ENCODE measurements at regions not wholly inside any gene's neighbourhood (a gene's known extent, or its start where the extent isn't known, plus 50 kb on each side); places are given as distances from the start of the nearest gene placed in this dataset.

DNA sequence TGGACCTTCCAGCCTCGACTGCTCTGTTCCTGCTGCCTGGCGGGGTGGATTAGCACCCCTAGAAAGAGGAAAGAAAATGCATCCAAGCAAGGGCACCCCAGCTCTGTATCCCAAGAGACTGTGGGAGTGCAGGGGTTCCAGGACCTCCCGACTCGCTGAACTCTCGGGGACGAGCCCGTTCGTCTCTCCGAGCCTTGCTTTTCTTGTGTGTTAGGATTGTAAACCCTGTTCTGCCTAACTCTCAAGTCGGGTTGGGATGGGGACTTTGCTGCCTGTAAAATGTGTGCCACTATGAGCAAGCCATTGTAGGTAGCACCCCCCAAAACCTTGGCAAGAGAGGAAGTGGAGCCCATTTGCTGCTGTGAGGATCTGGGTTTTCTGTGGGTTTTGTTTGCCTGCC, 73.2 kb upstream of the VRK1 start:
- H3K4me1 ChIP-seq (ENCODE audit: control insufficient read depth in 1 of 2, insufficient read depth in 2 of 2, low read length in 2 of 2) = no peaks in the 10 kb centered on the region
- peaks cover 0 to 3% of the 10 kb centered on the region in 2 donors for H3K27me3 ChIP-seq (ENCODE audit: control insufficient read depth in 1 of 2, insufficient read depth in 2 of 2, low read length in 2 of 2)
- no peak overlapping the region for H3K9ac ChIP-seq (ENCODE audit: low read depth in 1 of 2, low read length in 2 of 2)
- H3K9me3 ChIP-seq (ENCODE audit: control insufficient read depth in 1 of 2, low read length in 2 of 2) = no peaks in the 10 kb centered on the region
- H3K27ac ChIP-seq (ENCODE audit: low read depth, low read length) = no peak overlapping the region
- H3K4me3 ChIP-seq (ENCODE audit: low read depth in 1 of 2, low read length in 2 of 2) = no peak overlapping the region
- no peaks in the 10 kb centered on the region for H3K36me3 ChIP-seq (ENCODE audit: control insufficient read depth in 1 of 2, insufficient read depth in 2 of 2, low read length in 2 of 2)

DNA sequence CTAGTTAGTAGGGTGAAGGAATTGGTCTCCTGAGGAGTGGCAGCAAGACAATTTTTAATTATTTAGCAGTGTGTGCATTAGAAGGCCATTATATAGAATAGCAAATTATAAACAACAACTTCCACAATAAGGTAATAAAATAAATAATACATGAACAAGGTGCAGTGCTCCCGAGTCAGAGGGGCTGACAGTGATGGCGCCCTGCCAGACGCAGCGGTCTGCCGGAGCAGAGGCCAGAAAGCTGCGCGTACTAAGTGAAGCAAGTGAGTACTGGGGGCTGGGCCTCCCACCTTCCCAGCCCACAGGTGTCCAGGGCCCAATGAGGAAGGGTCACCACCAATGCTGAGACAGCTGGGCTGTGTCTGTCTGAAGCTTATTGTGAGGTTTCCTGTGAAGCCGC, 72.0 kb upstream of the VRK1 start:
- Histone ChIP-seq H3K27ac (ENCODE audit: low read depth, low read length) (no peak overlapping the region), H3K4me1 (ENCODE audit: control insufficient read depth in 1 of 2, insufficient read depth in 2 of 2, low read length in 2 of 2) (no peaks in the 10 kb centered on the region), H3K9ac (ENCODE audit: low read depth in 1 of 2, low read length in 2 of 2) (no peak overlapping the region), H3K4me3 (ENCODE audit: low read depth in 1 of 2, low read length in 2 of 2) (no peak overlapping the region), H3K9me3 (ENCODE audit: control insufficient read depth in 1 of 2, low read length in 2 of 2) (no peaks in the 10 kb centered on the region), H3K36me3 (ENCODE audit: control insufficient read depth in 1 of 2, insufficient read depth in 2 of 2, low read length in 2 of 2) (no peaks in the 10 kb centered on the region), H3K27me3 (ENCODE audit: control insufficient read depth in 1 of 2, insufficient read depth in 2 of 2, low read length in 2 of 2) (peaks cover 0 to 3% of the 10 kb centered on the region in 2 donors)

DNA sequence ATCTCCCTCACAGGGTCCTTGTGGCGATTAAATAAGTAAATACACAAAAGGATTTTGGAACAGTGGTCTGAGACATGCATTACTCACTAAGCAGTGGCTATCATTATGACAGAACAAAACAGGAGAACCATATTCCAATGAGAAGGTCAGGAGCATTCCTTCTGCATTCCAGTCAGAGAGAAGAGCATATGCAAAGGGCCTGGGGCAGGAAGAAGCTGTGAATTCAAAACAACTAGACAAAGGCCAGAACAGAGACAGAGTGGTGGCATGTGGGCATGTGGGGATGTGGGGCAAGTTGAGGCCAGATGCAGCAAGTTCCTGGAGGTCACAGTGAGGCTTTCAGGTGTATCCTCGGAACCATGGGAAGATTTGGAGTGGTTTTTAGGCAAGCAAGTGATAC, 70.1 kb upstream of the VRK1 start:
- Histone ChIP-seq H3K36me3 (ENCODE audit: control insufficient read depth in 1 of 2, insufficient read depth in 2 of 2, low read length in 2 of 2) (no peaks in the 10 kb centered on the region), H3K4me1 (ENCODE audit: control insufficient read depth in 1 of 2, insufficient read depth in 2 of 2, low read length in 2 of 2) (no peaks in the 10 kb centered on the region), H3K4me3 (ENCODE audit: low read depth in 1 of 2, low read length in 2 of 2) (no peak overlapping the region), H3K27ac (ENCODE audit: low read depth, low read length) (no peak overlapping the region), H3K9ac (ENCODE audit: low read depth in 1 of 2, low read length in 2 of 2) (no peak overlapping the region), H3K27me3 (ENCODE audit: control insufficient read depth in 1 of 2, insufficient read depth in 2 of 2, low read length in 2 of 2) (peaks cover 0 to 3% of the 10 kb centered on the region in 2 donors), H3K9me3 (ENCODE audit: control insufficient read depth in 1 of 2, low read length in 2 of 2) (no peaks in the 10 kb centered on the region)

DNA sequence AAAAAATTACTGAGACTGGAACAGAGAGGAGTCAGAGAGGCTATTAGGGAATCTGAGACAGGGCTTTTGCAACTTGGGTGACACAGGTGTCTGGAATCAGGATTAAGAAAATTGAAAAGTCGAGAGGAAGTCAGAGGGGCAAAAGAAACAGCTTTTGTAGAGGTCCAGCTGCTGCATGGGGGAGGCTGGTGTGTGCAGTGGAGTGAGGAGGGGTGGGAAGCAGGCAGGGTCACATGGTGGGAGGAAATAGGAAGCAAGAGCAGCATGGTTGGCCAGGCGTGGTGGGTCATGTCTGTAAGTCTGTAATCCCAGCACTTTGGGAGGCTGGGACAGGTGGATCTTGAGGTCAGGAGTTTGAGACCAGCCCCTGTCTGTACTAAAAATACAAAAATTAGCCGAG, 69.7 kb upstream of the VRK1 start:
- H3K36me3 ChIP-seq (ENCODE audit: control insufficient read depth in 1 of 2, insufficient read depth in 2 of 2, low read length in 2 of 2) = no peaks in the 10 kb centered on the region
- no peak overlapping the region for H3K9ac ChIP-seq (ENCODE audit: low read depth in 1 of 2, low read length in 2 of 2)
- H3K4me3 ChIP-seq (ENCODE audit: low read depth in 1 of 2, low read length in 2 of 2) = no peak overlapping the region
- peaks cover 0 to 3% of the 10 kb centered on the region in 2 donors for H3K27me3 ChIP-seq (ENCODE audit: control insufficient read depth in 1 of 2, insufficient read depth in 2 of 2, low read length in 2 of 2)
- no peaks in the 10 kb centered on the region for H3K4me1 ChIP-seq (ENCODE audit: control insufficient read depth in 1 of 2, insufficient read depth in 2 of 2, low read length in 2 of 2)
- H3K9me3 ChIP-seq (ENCODE audit: control insufficient read depth in 1 of 2, low read length in 2 of 2) = no peaks in the 10 kb centered on the region
- H3K27ac ChIP-seq (ENCODE audit: low read depth, low read length) = no peak overlapping the region

DNA sequence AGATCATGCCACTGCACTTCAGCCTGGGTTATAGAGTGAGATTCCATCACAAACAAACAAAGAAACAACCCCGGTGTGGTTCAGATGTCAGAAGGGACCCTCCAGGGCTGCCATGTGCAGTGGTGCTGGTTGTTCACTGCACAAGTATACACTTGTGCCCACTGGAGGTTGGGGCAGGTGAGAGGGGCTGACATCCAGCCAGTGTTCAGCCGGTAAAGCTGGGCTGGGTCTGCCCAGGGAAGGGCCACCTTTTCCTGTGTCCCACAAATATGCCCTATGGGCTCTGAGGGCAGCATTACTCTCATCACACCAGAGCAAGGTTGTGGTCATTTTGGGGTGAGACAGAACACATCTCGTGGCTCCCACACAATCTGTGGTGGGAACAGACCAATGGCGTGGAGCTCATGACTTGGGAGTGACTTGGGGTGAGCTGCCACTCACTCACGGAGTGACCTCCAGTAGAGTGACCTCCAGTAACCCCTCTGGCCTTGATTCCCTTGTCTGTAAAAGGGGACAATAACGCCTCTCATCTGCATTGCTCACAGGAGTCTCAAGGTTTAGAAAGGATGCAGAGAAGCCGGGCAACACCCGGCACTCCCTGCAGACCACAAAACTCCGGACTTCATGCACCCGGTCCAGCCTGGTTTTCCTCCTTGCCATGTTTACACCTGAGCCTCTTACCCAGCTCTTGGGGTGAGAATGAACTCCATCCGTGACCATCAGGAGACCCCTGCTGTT, 69.0 kb upstream of the VRK1 start:
- Histone ChIP-seq H3K4me3 (ENCODE audit: low read depth in 1 of 2, low read length in 2 of 2) (no peak overlapping the region), H3K9ac (ENCODE audit: low read depth in 1 of 2, low read length in 2 of 2) (no peak overlapping the region), H3K9me3 (ENCODE audit: control insufficient read depth in 1 of 2, low read length in 2 of 2) (no peaks in the 10 kb centered on the region), H3K27me3 (ENCODE audit: control insufficient read depth in 1 of 2, insufficient read depth in 2 of 2, low read length in 2 of 2) (peaks cover 0 to 3% of the 10 kb centered on the region in 2 donors), H3K27ac (ENCODE audit: low read depth, low read length) (no peak overlapping the region), H3K4me1 (ENCODE audit: control insufficient read depth in 1 of 2, insufficient read depth in 2 of 2, low read length in 2 of 2) (no peaks in the 10 kb centered on the region), H3K36me3 (ENCODE audit: control insufficient read depth in 1 of 2, insufficient read depth in 2 of 2, low read length in 2 of 2) (no peaks in the 10 kb centered on the region)

DNA sequence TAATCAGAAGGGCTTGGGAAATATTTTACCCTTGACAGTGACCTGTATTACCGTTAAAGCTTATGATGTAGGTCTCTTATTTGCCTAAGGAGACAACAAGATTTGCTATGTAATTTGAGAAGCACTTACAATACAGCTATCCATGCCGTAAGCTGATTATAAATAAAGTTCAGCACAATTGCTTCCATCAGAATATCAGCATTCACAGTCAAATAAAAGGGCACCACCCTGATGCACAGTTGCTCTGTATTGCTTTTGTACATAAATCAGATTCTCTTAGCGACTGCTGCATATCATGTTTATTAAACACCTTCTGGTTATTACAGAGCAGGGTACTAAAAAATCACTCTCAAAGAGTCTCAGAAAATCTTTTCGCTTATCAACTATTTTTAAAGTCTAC, 67.3 kb upstream of the VRK1 start:
- no peak overlapping the region for H3K9ac ChIP-seq (ENCODE audit: low read depth in 1 of 2, low read length in 2 of 2)
- no peaks in the 10 kb centered on the region for H3K9me3 ChIP-seq (ENCODE audit: control insufficient read depth in 1 of 2, low read length in 2 of 2)
- no peaks in the 10 kb centered on the region for H3K4me1 ChIP-seq (ENCODE audit: control insufficient read depth in 1 of 2, insufficient read depth in 2 of 2, low read length in 2 of 2)
- no peaks in the 10 kb centered on the region for H3K36me3 ChIP-seq (ENCODE audit: control insufficient read depth in 1 of 2, insufficient read depth in 2 of 2, low read length in 2 of 2)
- no peak overlapping the region for H3K27ac ChIP-seq (ENCODE audit: low read depth, low read length)
- H3K27me3 ChIP-seq (ENCODE audit: control insufficient read depth in 1 of 2, insufficient read depth in 2 of 2, low read length in 2 of 2) = peaks cover 6 to 8% of the 10 kb centered on the region in 2 donors
- no peak overlapping the region for H3K4me3 ChIP-seq (ENCODE audit: low read depth in 1 of 2, low read length in 2 of 2)

DNA sequence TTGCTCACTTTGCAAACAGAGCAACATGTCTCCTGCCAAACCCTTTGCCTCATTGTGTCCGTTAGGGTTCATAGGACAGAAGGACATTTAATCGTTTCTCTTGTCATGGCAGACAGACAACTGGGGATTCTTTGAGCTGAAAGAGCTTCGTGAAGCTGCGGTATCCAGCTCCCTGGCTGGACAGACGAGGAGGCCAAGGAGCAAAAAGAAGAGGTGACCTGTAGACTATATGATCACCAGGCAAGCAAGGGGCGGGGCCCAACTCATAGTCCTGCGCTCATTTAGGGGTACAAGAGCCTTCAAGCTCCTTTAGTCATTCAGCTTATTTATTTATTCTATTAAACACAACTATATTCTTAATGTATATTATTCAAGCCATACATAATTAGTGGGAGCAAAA, 66.8 kb upstream of the VRK1 start:
- H3K4me3 ChIP-seq (ENCODE audit: low read depth in 1 of 2, low read length in 2 of 2) = no peak overlapping the region
- H3K9ac ChIP-seq (ENCODE audit: low read depth in 1 of 2, low read length in 2 of 2) = no peak overlapping the region
- no peaks in the 10 kb centered on the region for H3K36me3 ChIP-seq (ENCODE audit: control insufficient read depth in 1 of 2, insufficient read depth in 2 of 2, low read length in 2 of 2)
- H3K27me3 ChIP-seq (ENCODE audit: control insufficient read depth in 1 of 2, insufficient read depth in 2 of 2, low read length in 2 of 2) = peaks cover 8 to 9% of the 10 kb centered on the region in 2 donors
- no peaks in the 10 kb centered on the region for H3K4me1 ChIP-seq (ENCODE audit: control insufficient read depth in 1 of 2, insufficient read depth in 2 of 2, low read length in 2 of 2)
- H3K27ac ChIP-seq (ENCODE audit: low read depth, low read length) = no peak overlapping the region
- no peaks in the 10 kb centered on the region for H3K9me3 ChIP-seq (ENCODE audit: control insufficient read depth in 1 of 2, low read length in 2 of 2)

DNA sequence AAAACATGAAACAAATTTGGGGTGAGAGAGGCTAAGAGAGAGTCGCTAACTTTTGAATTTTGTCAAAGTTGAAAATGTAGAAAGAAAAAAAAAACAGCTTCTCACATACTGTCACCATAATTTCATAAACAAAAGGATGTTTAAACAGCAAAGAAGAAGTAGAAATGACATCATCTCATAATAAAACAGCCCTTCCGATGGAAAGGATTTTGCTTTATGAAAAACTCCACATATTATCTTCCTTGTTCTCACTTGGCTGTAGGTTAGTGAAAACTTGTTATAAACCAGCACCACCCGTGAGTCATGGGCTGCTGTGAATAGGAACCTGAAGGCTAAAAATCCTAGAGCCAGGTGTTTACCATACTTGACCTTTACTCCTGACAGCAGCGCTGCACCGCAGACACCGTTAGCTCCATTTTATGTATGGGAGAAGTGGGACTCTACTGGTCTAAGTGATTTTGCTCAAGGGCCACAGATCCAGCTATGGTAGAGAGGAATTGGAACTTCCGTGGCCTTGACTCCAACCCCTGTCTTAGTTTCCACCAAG, 63.0 kb upstream of the VRK1 start:
- H3K27me3 ChIP-seq (ENCODE audit: control insufficient read depth in 1 of 2, insufficient read depth in 2 of 2, low read length in 2 of 2) = peaks cover 22 to 29% of the 10 kb centered on the region in 2 donors

DNA sequence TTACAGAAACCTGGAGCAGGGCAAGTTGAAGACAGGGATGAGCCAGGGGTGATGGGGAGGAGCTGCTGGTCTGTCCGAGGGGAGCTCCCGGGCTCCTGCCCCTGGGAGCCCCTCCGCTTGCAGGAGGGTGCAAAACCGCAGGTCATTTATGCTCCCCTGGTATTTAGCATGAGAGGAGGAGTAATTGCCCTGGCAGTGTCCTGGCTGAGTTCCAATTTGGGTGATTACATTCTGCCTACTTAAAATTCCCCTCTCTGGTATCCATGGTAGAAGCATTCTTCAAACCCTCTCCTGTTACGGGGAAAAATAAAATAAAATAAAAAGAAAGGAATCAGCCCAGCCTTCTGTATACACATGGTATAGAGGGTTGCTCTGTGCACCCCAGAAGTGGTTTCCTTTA, 61.7 kb upstream of the VRK1 start:
- Histone ChIP-seq H3K4me1 (ENCODE audit: control insufficient read depth in 1 of 2, insufficient read depth in 2 of 2, low read length in 2 of 2) (no peaks in the 10 kb centered on the region), H3K9ac (ENCODE audit: low read depth in 1 of 2, low read length in 2 of 2) (no peak overlapping the region), H3K27me3 (ENCODE audit: control insufficient read depth in 1 of 2, insufficient read depth in 2 of 2, low read length in 2 of 2) (peaks cover 31 to 33% of the 10 kb centered on the region in 2 donors), H3K27ac (ENCODE audit: low read depth, low read length) (no peak overlapping the region), H3K9me3 (ENCODE audit: control insufficient read depth in 1 of 2, low read length in 2 of 2) (no peaks in the 10 kb centered on the region), H3K36me3 (ENCODE audit: control insufficient read depth in 1 of 2, insufficient read depth in 2 of 2, low read length in 2 of 2) (no peaks in the 10 kb centered on the region), H3K4me3 (ENCODE audit: low read depth in 1 of 2, low read length in 2 of 2) (no peak overlapping the region)

More for the DNA sequence above, 63.0 kb upstream of the VRK1 start:
- Histone ChIP-seq H3K4me1 (ENCODE audit: control insufficient read depth in 1 of 2, insufficient read depth in 2 of 2, low read length in 2 of 2) (no peaks in the 10 kb centered on the region), H3K9me3 (ENCODE audit: control insufficient read depth in 1 of 2, low read length in 2 of 2) (no peaks in the 10 kb centered on the region), H3K9ac (ENCODE audit: low read depth in 1 of 2, low read length in 2 of 2) (no peak overlapping the region), H3K36me3 (ENCODE audit: control insufficient read depth in 1 of 2, insufficient read depth in 2 of 2, low read length in 2 of 2) (no peaks in the 10 kb centered on the region), H3K27ac (ENCODE audit: low read depth, low read length) (no peak overlapping the region), H3K4me3 (ENCODE audit: low read depth in 1 of 2, low read length in 2 of 2) (no peak overlapping the region)

DNA sequence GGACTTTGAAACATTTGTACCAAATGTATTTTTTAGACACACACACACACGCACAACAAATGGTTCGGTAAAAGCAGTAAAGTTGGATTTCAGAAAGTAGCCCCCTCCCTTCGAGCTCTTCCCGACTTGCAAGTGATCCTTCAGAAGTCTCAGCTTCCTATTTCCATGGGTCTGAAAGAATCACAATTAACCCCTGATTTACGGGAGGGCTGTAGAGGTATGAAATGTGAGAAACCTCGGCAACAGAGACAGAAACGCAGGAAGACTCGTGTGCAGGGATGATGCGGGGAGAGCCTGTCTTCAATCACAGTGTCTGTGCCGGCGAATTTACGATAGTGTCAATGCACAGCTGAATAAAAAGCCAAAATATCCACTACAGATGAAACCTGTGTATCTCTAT, 60.7 kb upstream of the VRK1 start:
- Histone ChIP-seq H3K27me3 (ENCODE audit: control insufficient read depth in 1 of 2, insufficient read depth in 2 of 2, low read length in 2 of 2) (peaks cover 39 to 41% of the 10 kb centered on the region in 2 donors), H3K9ac (ENCODE audit: low read depth in 1 of 2, low read length in 2 of 2) (no peak overlapping the region), H3K27ac (ENCODE audit: low read depth, low read length) (no peak overlapping the region), H3K4me3 (ENCODE audit: low read depth in 1 of 2, low read length in 2 of 2) (no peak overlapping the region), H3K9me3 (ENCODE audit: control insufficient read depth in 1 of 2, low read length in 2 of 2) (no peaks in the 10 kb centered on the region), H3K36me3 (ENCODE audit: control insufficient read depth in 1 of 2, insufficient read depth in 2 of 2, low read length in 2 of 2) (no peaks in the 10 kb centered on the region), H3K4me1 (ENCODE audit: control insufficient read depth in 1 of 2, insufficient read depth in 2 of 2, low read length in 2 of 2) (peaks cover 0 to 4% of the 10 kb centered on the region in 2 donors)
